Activated CD8-positive, alpha-beta T cell treated with anti-CD3 and anti-CD28 coated beads for 36 hours (primary cell): ENCODE measurements at regions not wholly inside any gene's neighbourhood (a gene's known extent, or its start where the extent isn't known, plus 50 kb on each side); places are given as distances from the start of the nearest gene placed in this dataset.

Experiments
- ATAC-seq: fragments of 200-7000 bp; cut with Tn5 transposase; one replicate; pipeline ENCODE4 v1.10.0; 2021; ENCODE audit warnings: mild to moderate bottlenecking, moderate library complexity
- CTCF ChIA-PET: fragments of 350-600 bp; sonication (Branson Sonifier 250); formaldehyde crosslinking; loops from one replicate; lab custom pipeline; 2021; ENCODE audit warnings: antibody characterized with exemption; lab: Charles Lee
- POLR2A ChIA-PET: fragments of 350-600 bp; sonication (Branson Sonifier 250); formaldehyde crosslinking; loops from one replicate; lab custom pipeline; 2021; ENCODE audit warnings: antibody characterized with exemption; lab: Charles Lee
- DNase-seq: peaks from one replicate; pipeline ENCODE4 v3.0.0-alpha.2; 2020
- H3K27ac Mint-ChIP-seq: one replicate; pipeline ENCODE4 v1.8.0; 2021; ENCODE audit warnings: mild to moderate bottlenecking, mixed read lengths
- H3K27me3 Mint-ChIP-seq: one replicate; pipeline ENCODE4 v1.8.0; 2021; ENCODE audit warnings: mixed read lengths
- H3K36me3 Mint-ChIP-seq: one replicate; pipeline ENCODE4 v1.8.0; 2021; ENCODE audit warnings: low read depth, mixed read lengths
- H3K4me1 Mint-ChIP-seq: one replicate; pipeline ENCODE4 v1.8.0; 2021; ENCODE audit warnings: low read depth, mixed read lengths
- H3K4me3 Mint-ChIP-seq: one replicate; pipeline ENCODE4 v1.8.0; 2021; ENCODE audit warnings: mild to moderate bottlenecking, moderate library complexity, mixed read lengths
- H3K9me3 Mint-ChIP-seq: one replicate; pipeline ENCODE4 v1.8.0; 2021; ENCODE audit warnings: mixed read lengths
- CTCF ChIP-seq: fragments of 200-600 bp; IDR thresholded peaks from one replicate; pipeline ENCODE4 v1.8.0; 2022; ENCODE audit warnings: antibody characterized with exemption, mild to moderate bottlenecking
- intact Hi-C: fragments of 100-400 bp; cut with micrococcal nuclease; formaldehyde crosslinking; loops from one replicate; pipeline ENCODE4 v1.10.0; 2022

- intact Hi-C loops = no loop called here
- H3K4me1 Mint-ChIP-seq = no peaks in the 10 kb centered on the region
- ChIA-PET CTCF (interaction anchor here (1.0 kb wide), 1 partner anchor 15 kb away, joined by 3 read pairs; no protein-coding TSS in a partner anchor), POLR2A (no interaction called here)
- H3K9me3 Mint-ChIP-seq = no peaks in the 10 kb centered on the region
- TF ChIP-seq CTCF = no peak
- DNase-seq (no peak), ATAC-seq (no peak)
- H3K4me3 Mint-ChIP-seq = no peak overlapping the region
- H3K27ac Mint-ChIP-seq = no peak overlapping the region
- no peaks in the 10 kb centered on the region for H3K36me3 Mint-ChIP-seq
- peaks cover 1% of the 10 kb centered on the region for H3K27me3 Mint-ChIP-seq
These were observed 303.0 kb downstream of the ARL4A start for GRCh38 chr7:12990440-12990839.

- CTCF ChIA-PET = no interaction called here
These were observed 305.6 kb downstream of the ARL4A start for GRCh38 chr7:12993025-12993424.

GRCh38 chr7:12995912-12996469 lies 308.6 kb downstream of the ARL4A start:
- no peak for TF ChIP-seq CTCF
- ATAC-seq (no peak), DNase-seq (no peak)
- CTCF ChIA-PET = no interaction called here
- no peak overlapping the region for H3K27ac Mint-ChIP-seq
- H3K36me3 Mint-ChIP-seq = no peaks in the 10 kb centered on the region
- no peaks in the 10 kb centered on the region for H3K27me3 Mint-ChIP-seq
- POLR2A ChIA-PET = no interaction called here
- H3K4me1 Mint-ChIP-seq = no peaks in the 10 kb centered on the region
- intact Hi-C loops = no loop called here
- no peak overlapping the region for H3K4me3 Mint-ChIP-seq
- H3K9me3 Mint-ChIP-seq = peaks cover 5% of the 10 kb centered on the region

More at GRCh38 chr7:12993025-12993424, 305.6 kb downstream of the ARL4A start:
- DNase-seq (no peak), ATAC-seq (no peak)
- intact Hi-C loops = no loop called here
- no peak overlapping the region for H3K27ac Mint-ChIP-seq
- TF ChIP-seq CTCF = no peak
- no peaks in the 10 kb centered on the region for H3K27me3 Mint-ChIP-seq
- no peaks in the 10 kb centered on the region for H3K36me3 Mint-ChIP-seq
- H3K9me3 Mint-ChIP-seq = peaks cover 1% of the 10 kb centered on the region
- POLR2A ChIA-PET = no interaction called here
- H3K4me1 Mint-ChIP-seq = no peaks in the 10 kb centered on the region
- H3K4me3 Mint-ChIP-seq = no peak overlapping the region

- intact Hi-C loops = no loop called here
- H3K4me3 Mint-ChIP-seq = no peak overlapping the region
- H3K9me3 Mint-ChIP-seq = peaks cover 2% of the 10 kb centered on the region
- no peaks in the 10 kb centered on the region for H3K4me1 Mint-ChIP-seq
- DNase-seq = no peak
- POLR2A ChIA-PET = no interaction called here
- no peak for TF ChIP-seq CTCF
- H3K27me3 Mint-ChIP-seq = peaks cover 3% of the 10 kb centered on the region
- CTCF ChIA-PET = no interaction called here
- ATAC-seq = no peak
- H3K27ac Mint-ChIP-seq = no peak overlapping the region
- no peaks in the 10 kb centered on the region for H3K36me3 Mint-ChIP-seq
These were observed 319.9 kb downstream of the ARL4A start for GRCh38 chr7:13007331-13007730.

- no peak for DNase-seq
- ChIA-PET POLR2A (no interaction called here), CTCF (interaction anchor here (0.8 kb wide), 1 partner anchor 22 kb away, joined by 3 read pairs; no protein-coding TSS in a partner anchor)
- intact Hi-C loops = no loop called here
- TF ChIP-seq CTCF = no peak
- ATAC-seq = no peak
- no peaks in the 10 kb centered on the region for H3K36me3 Mint-ChIP-seq
- peaks cover 2% of the 10 kb centered on the region for H3K9me3 Mint-ChIP-seq
- H3K27ac Mint-ChIP-seq = no peak overlapping the region
- no peak overlapping the region for H3K4me3 Mint-ChIP-seq
- peaks cover 3% of the 10 kb centered on the region for H3K27me3 Mint-ChIP-seq
- H3K4me1 Mint-ChIP-seq = no peaks in the 10 kb centered on the region
These were observed 322.1 kb downstream of the ARL4A start for GRCh38 chr7:13009517-13009916.
